HEK293 (cell line): ENCODE measurements at regions not wholly inside any gene's neighbourhood (a gene's known extent, or its start where the extent isn't known, plus 50 kb on each side); places are given as distances from the start of the nearest gene placed in this dataset.

Experiments used
- CTCF ChIA-PET: fragments of 350-600 bp; formaldehyde crosslinking; extraction: SDS; loops from one replicate; lab custom pipeline; 2021; ENCODE audit warnings: antibody characterized with exemption; lab: Yijun Ruan, JAX
- POLR2A ChIA-PET: fragments of 300-600 bp; formaldehyde crosslinking; extraction: SDS; loops from one replicate; lab custom pipeline; 2020; ENCODE audit warnings: antibody characterized with exemption, inconsistent platforms; lab: Yijun Ruan, JAX
- H3K27ac ChIP-seq: fragments of 200-500 bp; sonication (Bioruptor generic); 2 replicates; pipeline ENCODE4 v1.5.1; 2014; ENCODE audit warnings: low read depth, low read length, control low read depth, inconsistent platforms; ENCODE audit errors: extremely low read depth
- H3K36me3 ChIP-seq, 2 experiments: fragments of 200-500 bp in 1 of 2; sonication (Bioruptor generic) in 1 of 2; 1 replicate in 1 of 2; 2 replicates in 1 of 2; pipeline ENCODE4 v1.5.1; 2014 to 2017; ENCODE audit warnings: inconsistent platforms in 2 of 2, low read length in 2 of 2; ENCODE audit not compliant: control insufficient read depth in 2 of 2, insufficient read depth in 1 of 2
- H3K4me1 ChIP-seq: fragments of 200-500 bp; sonication (Bioruptor generic); 2 replicates; pipeline ENCODE4 v1.5.1; 2014; ENCODE audit warnings: mild to moderate bottlenecking, low read length, inconsistent platforms; ENCODE audit not compliant: control insufficient read depth, insufficient read depth
- H3K4me3 ChIP-seq: 2 replicates; pipeline ENCODE4 v1.5.1; 2011; ENCODE audit warnings: low read depth, mild to moderate bottlenecking, control low read depth, low read length, moderate library complexity
- H3K9me3 ChIP-seq: fragments of 200-500 bp; sonication (Bioruptor generic); 2 replicates; pipeline ENCODE4 v1.5.1; 2014; ENCODE audit warnings: low read depth, low read length, inconsistent platforms; ENCODE audit not compliant: control insufficient read depth, insufficient read depth
- MZF1 ChIP-seq: fragments of 450-650 bp; formaldehyde crosslinking; IDR thresholded peaks from 2 replicates; pipeline ENCODE4 v1.5.1; 2017; ENCODE audit warnings: missing biosample characterization, missing genetic modification characterization, borderline replicate concordance
- PRDM6 ChIP-seq: fragments of 450-650 bp; formaldehyde crosslinking; IDR thresholded peaks from 2 replicates; pipeline ENCODE4 v1.5.1; 2017; ENCODE audit warnings: missing biosample characterization, missing genetic modification characterization
- ZNF211 ChIP-seq: fragments of 450-650 bp; formaldehyde crosslinking; IDR thresholded peaks from 2 replicates; pipeline ENCODE4 v1.5.1; 2016; ENCODE audit warnings: low read depth, missing biosample characterization, missing genetic modification characterization
- ZNF223 ChIP-seq: fragments of 450-650 bp; formaldehyde crosslinking; IDR thresholded peaks from 2 replicates; pipeline ENCODE4 v1.5.1; 2016; ENCODE audit warnings: missing biosample characterization, missing genetic modification characterization
- ZNF26 ChIP-seq: fragments of 450-650 bp; formaldehyde crosslinking; IDR thresholded peaks from 2 replicates; pipeline ENCODE4 v1.5.1; 2016; ENCODE audit warnings: missing biosample characterization, missing genetic modification characterization
- ZNF311 ChIP-seq: fragments of 450-650 bp; formaldehyde crosslinking; IDR thresholded peaks from 2 replicates; pipeline ENCODE4 v1.5.1; 2017; ENCODE audit warnings: missing biosample characterization, missing genetic modification characterization, borderline replicate concordance
- ZNF521 ChIP-seq: fragments of 450-650 bp; formaldehyde crosslinking; IDR thresholded peaks from 2 replicates; pipeline ENCODE4 v1.5.1; 2017; ENCODE audit warnings: missing biosample characterization, mild to moderate bottlenecking, missing genetic modification characterization
- ZNF530 ChIP-seq: fragments of 450-650 bp; formaldehyde crosslinking; IDR thresholded peaks from 2 replicates; pipeline ENCODE4 v1.5.1; 2016; ENCODE audit warnings: low read depth, missing biosample characterization, missing genetic modification characterization
- ZNF560 ChIP-seq: fragments of 450-650 bp; formaldehyde crosslinking; IDR thresholded peaks from 2 replicates; pipeline ENCODE4 v1.5.1; 2017; ENCODE audit warnings: missing biosample characterization, missing genetic modification characterization, borderline replicate concordance
- ZNF626 ChIP-seq: fragments of 450-650 bp; sonication (Bioruptor Pico); formaldehyde crosslinking; IDR thresholded peaks from 2 replicates; pipeline ENCODE4 v1.5.1; 2018; ENCODE audit warnings: missing biosample characterization, missing genetic modification characterization, inconsistent platforms
- ZNF654 ChIP-seq: fragments of 450-650 bp; formaldehyde crosslinking; IDR thresholded peaks from 2 replicates; pipeline ENCODE4 v1.5.1; 2016; ENCODE audit warnings: low read depth, missing biosample characterization, missing genetic modification characterization
- ZNF692 ChIP-seq: fragments of 450-650 bp; formaldehyde crosslinking; IDR thresholded peaks from 2 replicates; pipeline ENCODE4 v1.5.1; 2016; ENCODE audit warnings: missing biosample characterization, missing genetic modification characterization
- ZNF830 ChIP-seq: fragments of 450-650 bp; IDR thresholded peaks from 2 replicates; pipeline ENCODE4 v1.5.0; 2018; ENCODE audit warnings: missing biosample characterization, missing genetic modification characterization, low read depth, mild to moderate bottlenecking, moderate library complexity
- ZXDB ChIP-seq: fragments of 450-650 bp; formaldehyde crosslinking; IDR thresholded peaks from 2 replicates; pipeline ENCODE4 v1.5.1; 2016; ENCODE audit warnings: missing biosample characterization, missing genetic modification characterization
- TF ChIP-seq, protein P1 (sequence below): fragments of 450-650 bp; formaldehyde crosslinking; IDR thresholded peaks from 2 replicates; pipeline ENCODE4 v1.5.1; 2016; ENCODE audit warnings: missing biosample characterization, missing genetic modification characterization
- TF ChIP-seq, protein P2 (sequence below): fragments of 450-650 bp; formaldehyde crosslinking; IDR thresholded peaks from 2 replicates; pipeline ENCODE4 v1.5.1; 2016; ENCODE audit warnings: missing biosample characterization, missing genetic modification characterization
- TF ChIP-seq, protein P3 (sequence below): fragments of 450-650 bp; formaldehyde crosslinking; IDR thresholded peaks from 2 replicates; pipeline ENCODE4 v1.5.1; 2016; ENCODE audit warnings: missing biosample characterization, missing genetic modification characterization
- TF ChIP-seq, protein P4 (sequence below): IDR thresholded peaks from 2 replicates; pipeline ENCODE4 v1.6.1; 2011; ENCODE audit warnings: mild to moderate bottlenecking, low read depth, low read length, borderline replicate concordance

- no peak for TF ChIP-seq ZNF530 (tag by site-specific recombination)
- no peak for TF ChIP-seq ZNF654 (tag by site-specific recombination)
- TF ChIP-seq ZNF692, result no peak
- TF ChIP-seq ZNF211, result no peak
- TF ChIP-seq, protein P1, sequence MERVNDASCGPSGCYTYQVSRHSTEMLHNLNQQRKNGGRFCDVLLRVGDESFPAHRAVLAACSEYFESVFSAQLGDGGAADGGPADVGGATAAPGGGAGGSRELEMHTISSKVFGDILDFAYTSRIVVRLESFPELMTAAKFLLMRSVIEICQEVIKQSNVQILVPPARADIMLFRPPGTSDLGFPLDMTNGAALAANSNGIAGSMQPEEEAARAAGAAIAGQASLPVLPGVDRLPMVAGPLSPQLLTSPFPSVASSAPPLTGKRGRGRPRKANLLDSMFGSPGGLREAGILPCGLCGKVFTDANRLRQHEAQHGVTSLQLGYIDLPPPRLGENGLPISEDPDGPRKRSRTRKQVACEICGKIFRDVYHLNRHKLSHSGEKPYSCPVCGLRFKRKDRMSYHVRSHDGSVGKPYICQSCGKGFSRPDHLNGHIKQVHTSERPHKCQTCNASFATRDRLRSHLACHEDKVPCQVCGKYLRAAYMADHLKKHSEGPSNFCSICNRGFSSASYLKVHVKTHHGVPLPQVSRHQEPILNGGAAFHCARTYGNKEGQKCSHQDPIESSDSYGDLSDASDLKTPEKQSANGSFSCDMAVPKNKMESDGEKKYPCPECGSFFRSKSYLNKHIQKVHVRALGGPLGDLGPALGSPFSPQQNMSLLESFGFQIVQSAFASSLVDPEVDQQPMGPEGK (tag by site-specific recombination), result no peak
- TF ChIP-seq ZXDB (tag by site-specific recombination), result no peak
- TF ChIP-seq ZNF26 (tag by site-specific recombination), result no peak
- no peak for TF ChIP-seq ZNF560 (tag by site-specific recombination)
- TF ChIP-seq ZNF830 (tag by site-specific recombination), result no peak
- TF ChIP-seq, protein P2, sequence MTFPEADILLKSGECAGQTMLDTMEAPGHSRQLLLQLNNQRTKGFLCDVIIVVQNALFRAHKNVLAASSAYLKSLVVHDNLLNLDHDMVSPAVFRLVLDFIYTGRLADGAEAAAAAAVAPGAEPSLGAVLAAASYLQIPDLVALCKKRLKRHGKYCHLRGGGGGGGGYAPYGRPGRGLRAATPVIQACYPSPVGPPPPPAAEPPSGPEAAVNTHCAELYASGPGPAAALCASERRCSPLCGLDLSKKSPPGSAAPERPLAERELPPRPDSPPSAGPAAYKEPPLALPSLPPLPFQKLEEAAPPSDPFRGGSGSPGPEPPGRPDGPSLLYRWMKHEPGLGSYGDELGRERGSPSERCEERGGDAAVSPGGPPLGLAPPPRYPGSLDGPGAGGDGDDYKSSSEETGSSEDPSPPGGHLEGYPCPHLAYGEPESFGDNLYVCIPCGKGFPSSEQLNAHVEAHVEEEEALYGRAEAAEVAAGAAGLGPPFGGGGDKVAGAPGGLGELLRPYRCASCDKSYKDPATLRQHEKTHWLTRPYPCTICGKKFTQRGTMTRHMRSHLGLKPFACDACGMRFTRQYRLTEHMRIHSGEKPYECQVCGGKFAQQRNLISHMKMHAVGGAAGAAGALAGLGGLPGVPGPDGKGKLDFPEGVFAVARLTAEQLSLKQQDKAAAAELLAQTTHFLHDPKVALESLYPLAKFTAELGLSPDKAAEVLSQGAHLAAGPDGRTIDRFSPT, result no peak
- no peak for TF ChIP-seq MZF1 (tag by site-specific recombination)
- Histone ChIP-seq H3K4me3 (no peak overlapping the region), H3K36me3 (no peaks in the 10 kb centered on the region), H3K4me1 (no peaks in the 10 kb centered on the region), H3K27ac (no peak overlapping the region), H3K9me3 (no peaks in the 10 kb centered on the region; the same call in 1 of the 2 replicates)
- ChIA-PET POLR2A (no interaction called here), CTCF (interaction anchor here (0.5 kb wide), 1 partner anchor 240 kb away, joined by 3 read pairs; no protein-coding TSS in a partner anchor)
Measured at GRCh38 chr5:125310749-125311148, 564.3 kb upstream of the ZNF608 start.

- Histone ChIP-seq H3K4me1 (no peaks in the 10 kb centered on the region), H3K9me3 (no peaks in the 10 kb centered on the region; the same call in 1 of the 2 replicates), H3K4me3 (no peak overlapping the region), H3K27ac (no peak overlapping the region), H3K36me3 (no peaks in the 10 kb centered on the region)
- ChIA-PET POLR2A (no interaction called here), CTCF (no interaction called here)
- TF ChIP-seq ZNF223 (tag by site-specific recombination) (no peak), ZNF626 (tag by site-specific recombination) (no peak), ZNF521 (tag by site-specific recombination) (no peak), PRDM6 (tag by site-specific recombination) (no peak), ZNF311 (no peak)
- TF ChIP-seq, protein P3, sequence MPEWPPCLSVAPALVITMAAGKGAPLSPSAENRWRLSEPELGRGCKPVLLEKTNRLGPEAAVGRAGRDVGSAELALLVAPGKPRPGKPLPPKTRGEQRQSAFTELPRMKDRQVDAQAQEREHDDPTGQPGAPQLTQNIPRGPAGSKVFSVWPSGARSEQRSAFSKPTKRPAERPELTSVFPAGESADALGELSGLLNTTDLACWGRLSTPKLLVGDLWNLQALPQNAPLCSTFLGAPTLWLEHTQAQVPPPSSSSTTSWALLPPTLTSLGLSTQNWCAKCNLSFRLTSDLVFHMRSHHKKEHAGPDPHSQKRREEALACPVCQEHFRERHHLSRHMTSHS (tag by site-specific recombination), result no peak
- TF ChIP-seq, protein P4, sequence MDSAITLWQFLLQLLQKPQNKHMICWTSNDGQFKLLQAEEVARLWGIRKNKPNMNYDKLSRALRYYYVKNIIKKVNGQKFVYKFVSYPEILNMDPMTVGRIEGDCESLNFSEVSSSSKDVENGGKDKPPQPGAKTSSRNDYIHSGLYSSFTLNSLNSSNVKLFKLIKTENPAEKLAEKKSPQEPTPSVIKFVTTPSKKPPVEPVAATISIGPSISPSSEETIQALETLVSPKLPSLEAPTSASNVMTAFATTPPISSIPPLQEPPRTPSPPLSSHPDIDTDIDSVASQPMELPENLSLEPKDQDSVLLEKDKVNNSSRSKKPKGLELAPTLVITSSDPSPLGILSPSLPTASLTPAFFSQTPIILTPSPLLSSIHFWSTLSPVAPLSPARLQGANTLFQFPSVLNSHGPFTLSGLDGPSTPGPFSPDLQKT, result no peak
Measured at GRCh38 chr5:125311743-125312142, 565.3 kb upstream of the ZNF608 start.
